Thymus (tissue), 11 donors: ENCODE measurements at regions not wholly inside any gene's neighbourhood (a gene's known extent, or its start where the extent isn't known, plus 50 kb on each side); places are given as distances from the start of the nearest gene placed in this dataset.
"Not testable (repeated sequence)": the region's sequence is repeated elsewhere in the genome, so short reads cannot be mapped to it uniquely, and the experiment has no call there.

Source experiments
- DNase-seq, 9 donors: peaks; one replicate each; pipeline ENCODE4 v3.0.0-alpha.2; 2013; ENCODE audit warnings: low spot score in 9 of 9, low read depth in 6 of 9, missing footprints in 1 of 9
- H3K27ac ChIP-seq, 2 donors: one replicate each; pipeline ENCODE4 v1.5.1; 2013; ENCODE audit warnings: control low read depth in 1 of 2, low read depth in 1 of 2, low read length in 1 of 2, mild to moderate bottlenecking in 1 of 2, moderate library complexity in 1 of 2
- H3K27me3 ChIP-seq, 2 donors: one replicate each; pipeline ENCODE4 v1.5.1; 2013; ENCODE audit warnings: low read length in 1 of 2; ENCODE audit not compliant: control insufficient read depth in 2 of 2, insufficient read depth in 1 of 2
- H3K36me3 ChIP-seq, 2 donors: one replicate each; pipeline ENCODE4 v1.5.1; 2013; ENCODE audit warnings: low read length in 1 of 2, mild to moderate bottlenecking in 1 of 2, moderate library complexity in 1 of 2; ENCODE audit not compliant: control insufficient read depth in 2 of 2, insufficient read depth in 2 of 2
- H3K4me1 ChIP-seq, 2 donors: one replicate each; pipeline ENCODE4 v1.5.1; 2013; ENCODE audit warnings: low read length in 2 of 2; ENCODE audit not compliant: control insufficient read depth in 2 of 2, insufficient read depth in 2 of 2
- H3K4me3 ChIP-seq, 2 donors: one replicate each; pipeline ENCODE4 v1.5.1; 2013; ENCODE audit warnings: low read length in 2 of 2, control low read depth in 1 of 2, mild to moderate bottlenecking in 1 of 2
- H3K9me3 ChIP-seq, 2 donors: one replicate each; pipeline ENCODE4 v1.5.1; 2013; ENCODE audit warnings: low read length in 1 of 2, mild to moderate bottlenecking in 1 of 2; ENCODE audit not compliant: control insufficient read depth in 2 of 2, insufficient read depth in 1 of 2
- WGBS: extraction: QIAGEN DNeasy Blood & Tissue Kit; methylation state at CpG from one replicate; pipeline ENCODE4 v1.1.7; 2013; 5-methylcytosine and 5-hydroxymethylcytosine counted together
- donor health status: healthy.

DNA sequence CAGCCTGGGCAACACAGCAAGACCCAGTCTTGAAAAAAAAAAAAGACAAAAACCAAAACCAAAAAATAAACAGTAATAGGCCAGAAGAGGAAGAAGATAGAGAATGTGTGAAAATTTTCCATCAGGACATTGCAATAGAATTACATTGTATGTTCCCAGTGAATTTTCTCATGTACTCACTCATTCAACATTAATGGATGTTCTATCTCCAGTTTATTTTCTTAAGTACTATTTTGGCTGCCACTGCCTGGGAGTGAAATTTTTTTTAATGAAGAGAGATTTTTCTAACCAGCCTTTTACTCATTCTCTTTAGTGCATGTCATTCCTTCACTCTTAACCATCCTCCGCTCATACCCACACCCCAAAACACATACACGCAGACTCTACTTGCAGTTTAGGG, 282.8 kb downstream of the ALDH8A1 start:
- Histone ChIP-seq H3K36me3 (no peaks in the 10 kb centered on the region), H3K27ac (no peak overlapping the region), H3K4me1 (no peaks in the 10 kb centered on the region), H3K27me3 (no peaks in the 10 kb centered on the region), H3K4me3 (no peak overlapping the region), H3K9me3 (no peaks in the 10 kb centered on the region)
- no peak for DNase-seq
- WGBS = over 99% methylated on average over 2 of the region's 2 CpGs

DNA sequence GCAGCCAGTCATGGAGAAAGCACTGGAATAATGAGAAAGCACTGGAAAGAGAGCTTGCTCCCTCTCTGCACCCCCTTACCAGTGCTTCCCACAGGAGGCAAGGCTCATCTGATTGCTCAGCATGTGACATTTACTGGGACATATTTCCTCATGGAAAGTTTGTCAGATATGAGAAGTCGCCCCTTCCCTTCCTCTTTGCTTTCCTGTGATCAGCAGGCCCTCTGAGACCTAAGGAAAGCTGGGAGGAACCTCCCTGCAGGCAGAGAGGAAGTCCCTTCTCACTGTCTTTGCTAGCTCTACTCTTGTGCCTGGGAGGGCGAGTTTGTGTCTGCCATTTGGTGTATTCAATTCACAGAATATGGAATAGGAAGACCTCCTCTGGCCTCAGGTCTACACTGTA, 283.8 kb downstream of the ALDH8A1 start:
- no peak overlapping the region for H3K4me3 ChIP-seq
- H3K27ac ChIP-seq = no peak overlapping the region
- 95% methylated on average over 2 of the region's 2 CpGs for WGBS
- H3K4me1 ChIP-seq = no peaks in the 10 kb centered on the region
- H3K9me3 ChIP-seq = no peaks in the 10 kb centered on the region
- H3K36me3 ChIP-seq = no peaks in the 10 kb centered on the region
- no peak for DNase-seq
- H3K27me3 ChIP-seq = no peaks in the 10 kb centered on the region

DNA sequence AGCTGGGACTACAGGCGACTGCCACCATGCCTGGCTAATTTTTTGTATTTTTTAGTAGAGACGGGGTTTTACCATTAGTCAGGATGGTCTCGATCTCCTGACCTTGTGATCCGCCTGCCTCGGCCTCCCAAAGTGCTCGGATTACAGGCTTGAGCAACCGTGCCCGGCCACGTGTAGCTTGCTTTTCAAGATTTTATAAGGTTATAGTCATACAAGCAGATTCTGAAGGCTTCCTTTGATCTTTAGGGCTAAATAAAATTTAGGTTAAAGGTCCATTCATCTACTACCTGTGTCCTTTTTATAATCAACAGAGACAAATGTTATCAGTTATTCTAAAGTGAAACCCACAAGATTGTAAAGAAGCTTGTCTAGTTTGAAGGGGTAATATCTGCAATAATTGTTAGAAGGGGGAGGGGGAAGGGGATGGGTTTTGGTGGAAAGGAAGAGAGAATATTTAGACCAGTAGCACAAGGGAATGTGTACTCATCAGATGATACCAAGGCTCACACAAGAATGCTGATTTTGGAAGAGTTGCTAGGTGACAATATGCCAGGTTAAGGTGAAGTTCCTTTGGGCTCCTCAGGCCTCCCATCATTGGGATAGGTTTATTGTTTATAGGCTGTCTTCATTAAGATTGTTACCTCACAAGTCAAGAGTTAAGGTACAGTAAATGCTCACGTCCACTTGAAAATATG, 284.7 kb downstream of the ALDH8A1 start:
- Histone ChIP-seq H3K4me1 (no peaks in the 10 kb centered on the region), H3K27me3 (no peaks in the 10 kb centered on the region), H3K9me3 (no peaks in the 10 kb centered on the region), H3K4me3 (no peak overlapping the region), H3K36me3 (no peaks in the 10 kb centered on the region), H3K27ac (no peak overlapping the region)
- DNase-seq = no peak
- 98% methylated on average over 10 of the region's 10 CpGs for WGBS

DNA sequence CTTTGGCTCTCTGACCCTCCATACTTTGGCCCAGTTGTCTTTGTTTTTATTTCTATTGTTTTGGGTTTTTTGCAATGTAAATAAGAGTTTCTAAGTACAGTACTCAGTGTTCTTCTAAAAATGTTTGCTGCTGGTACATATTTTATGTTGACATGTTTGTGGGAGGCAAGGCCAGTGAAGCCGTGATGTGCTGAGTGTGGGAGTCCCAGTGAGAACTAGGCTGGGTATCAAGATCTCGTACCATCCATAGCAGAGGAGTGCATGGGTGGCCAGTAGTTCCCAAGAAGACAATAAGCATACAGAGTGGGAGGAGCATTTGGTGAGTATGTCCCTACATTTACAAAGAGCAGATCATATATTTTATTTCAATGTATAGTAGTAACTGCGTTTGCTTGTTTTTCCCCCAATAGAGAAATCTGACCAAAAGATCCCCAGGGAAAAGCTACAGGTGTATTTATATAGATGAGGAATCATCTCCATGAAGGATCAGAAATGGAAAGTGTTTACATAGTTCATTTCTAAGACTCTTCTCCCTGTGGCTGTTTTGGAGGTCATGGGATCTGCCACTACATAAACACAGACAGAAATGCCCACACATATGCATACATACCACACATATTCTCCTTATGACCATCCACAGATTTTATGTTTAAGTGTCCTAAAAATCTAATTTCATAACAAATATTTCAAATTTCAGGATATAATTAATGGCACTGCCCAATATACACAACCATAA, 285.9 kb downstream of the ALDH8A1 start:
- H3K4me3 ChIP-seq = no peak overlapping the region
- WGBS = 96% methylated on average over 3 of the region's 3 CpGs
- no peaks in the 10 kb centered on the region for H3K36me3 ChIP-seq
- no peaks in the 10 kb centered on the region for H3K4me1 ChIP-seq
- no peak for DNase-seq
- no peak overlapping the region for H3K27ac ChIP-seq
- H3K27me3 ChIP-seq = no peaks in the 10 kb centered on the region
- no peaks in the 10 kb centered on the region for H3K9me3 ChIP-seq

DNA sequence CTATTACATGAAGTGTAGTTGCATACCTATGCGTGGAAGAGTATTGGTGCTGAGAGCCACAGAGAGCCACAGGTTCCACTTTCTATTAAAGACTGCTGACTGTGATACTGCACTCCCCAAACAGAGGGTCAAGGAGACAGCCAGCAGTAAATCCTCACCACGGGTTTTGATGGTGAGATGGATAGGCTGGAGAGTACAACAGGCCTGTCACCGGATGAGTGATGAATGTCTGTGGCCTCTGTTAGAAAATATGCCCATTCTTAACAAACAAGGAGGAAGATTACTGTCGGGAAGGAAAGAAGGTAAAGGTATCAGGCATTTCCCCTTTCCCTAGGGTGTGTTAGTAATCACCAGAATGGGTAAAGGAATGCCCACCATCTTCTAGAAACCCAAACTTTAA, 286.5 kb downstream of the ALDH8A1 start:
- no peak overlapping the region for H3K4me3 ChIP-seq
- 89% methylated on average over 4 of the region's 4 CpGs for WGBS
- no peaks in the 10 kb centered on the region for H3K9me3 ChIP-seq
- H3K4me1 ChIP-seq = no peaks in the 10 kb centered on the region
- no peak overlapping the region for H3K27ac ChIP-seq
- H3K27me3 ChIP-seq = no peaks in the 10 kb centered on the region
- H3K36me3 ChIP-seq = no peaks in the 10 kb centered on the region
- DNase-seq = no peak

DNA sequence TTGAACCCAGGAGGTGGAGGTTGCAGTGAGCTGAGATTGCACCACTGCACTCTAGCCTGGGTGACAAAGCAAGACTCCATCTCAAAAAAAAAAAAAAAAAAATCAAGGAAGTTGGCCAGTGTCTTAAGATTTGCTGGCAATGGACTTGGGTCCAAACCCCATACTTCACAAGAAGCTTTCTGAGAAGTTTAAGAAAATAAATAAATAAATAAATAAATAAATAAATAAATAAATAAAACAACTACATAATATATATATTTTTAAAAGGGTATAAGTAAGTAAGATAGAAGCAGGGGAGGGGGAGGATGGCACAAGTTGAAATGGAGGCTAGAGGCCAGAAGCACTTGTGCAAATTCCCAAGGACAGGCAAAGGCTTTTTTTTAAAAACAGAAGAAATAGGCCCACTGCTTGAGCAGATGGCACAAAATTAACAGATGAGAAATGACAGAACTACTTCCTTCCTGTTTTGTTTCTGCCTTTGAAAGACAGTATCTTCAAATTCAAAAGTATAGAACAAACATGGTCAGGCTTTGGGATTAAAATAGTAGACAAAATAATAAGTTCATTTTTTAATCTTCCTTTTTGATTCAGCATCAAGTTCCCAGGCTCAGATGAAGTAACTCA, 287.7 kb downstream of the ALDH8A1 start:
- Histone ChIP-seq H3K9me3 (no peaks in the 10 kb centered on the region), H3K4me3 (no peak overlapping the region), H3K36me3 (no peaks in the 10 kb centered on the region), H3K4me1 (no peaks in the 10 kb centered on the region), H3K27me3 (no peaks in the 10 kb centered on the region), H3K27ac (no peak overlapping the region)
- no peak for DNase-seq

DNA sequence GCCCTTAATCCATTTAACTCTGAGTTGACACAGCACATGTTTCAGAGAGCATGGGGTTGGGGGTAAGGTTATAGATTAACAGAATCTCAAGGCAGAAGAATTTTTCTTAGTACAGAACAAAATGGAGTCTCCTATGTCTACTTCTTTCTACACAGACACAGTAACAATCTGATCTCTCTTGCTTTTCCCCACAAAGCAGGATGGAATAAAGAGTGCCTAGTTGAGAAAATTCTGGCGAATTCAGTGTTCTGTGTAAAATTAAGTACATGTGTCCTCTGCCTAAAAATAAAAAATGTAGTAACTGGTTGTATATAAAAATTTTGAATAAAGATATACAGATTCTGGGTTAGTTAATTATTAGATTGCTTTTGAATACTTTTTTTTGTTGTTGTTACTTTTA, 290.0 kb downstream of the ALDH8A1 start:
- not testable (repeated sequence) for H3K4me1 ChIP-seq, H3K36me3 ChIP-seq, H3K4me3 ChIP-seq, H3K27me3 ChIP-seq, H3K27ac ChIP-seq, H3K9me3 ChIP-seq, DNase-seq
- 99% methylated on average over 1 of the region's 1 CpG for WGBS

DNA sequence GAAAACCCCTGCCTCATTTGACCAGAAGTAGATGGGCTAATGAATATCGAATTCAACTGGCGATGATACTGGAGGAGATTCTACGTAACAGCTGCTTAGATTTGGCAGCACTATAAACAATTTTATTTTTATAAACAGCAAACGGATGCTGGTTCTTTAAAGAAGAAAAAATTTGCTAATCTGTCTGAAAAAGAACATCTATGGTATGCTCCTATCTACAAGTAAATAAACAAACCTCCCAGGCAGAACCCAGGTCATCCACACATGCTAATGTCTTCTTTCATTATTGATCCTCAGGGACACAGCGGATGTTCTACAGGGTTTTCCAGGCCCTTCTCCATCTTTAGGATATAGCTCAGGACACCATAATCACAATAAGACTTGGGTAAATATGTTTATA, 291.3 kb downstream of the ALDH8A1 start:
- H3K27me3 ChIP-seq = no peaks in the 10 kb centered on the region
- no peak overlapping the region for H3K27ac ChIP-seq
- H3K36me3 ChIP-seq = no peaks in the 10 kb centered on the region
- no peaks in the 10 kb centered on the region for H3K9me3 ChIP-seq
- H3K4me3 ChIP-seq = no peak overlapping the region
- no peaks in the 10 kb centered on the region for H3K4me1 ChIP-seq
- no peak for DNase-seq
- 97% methylated on average over 5 of the region's 5 CpGs for WGBS

DNA sequence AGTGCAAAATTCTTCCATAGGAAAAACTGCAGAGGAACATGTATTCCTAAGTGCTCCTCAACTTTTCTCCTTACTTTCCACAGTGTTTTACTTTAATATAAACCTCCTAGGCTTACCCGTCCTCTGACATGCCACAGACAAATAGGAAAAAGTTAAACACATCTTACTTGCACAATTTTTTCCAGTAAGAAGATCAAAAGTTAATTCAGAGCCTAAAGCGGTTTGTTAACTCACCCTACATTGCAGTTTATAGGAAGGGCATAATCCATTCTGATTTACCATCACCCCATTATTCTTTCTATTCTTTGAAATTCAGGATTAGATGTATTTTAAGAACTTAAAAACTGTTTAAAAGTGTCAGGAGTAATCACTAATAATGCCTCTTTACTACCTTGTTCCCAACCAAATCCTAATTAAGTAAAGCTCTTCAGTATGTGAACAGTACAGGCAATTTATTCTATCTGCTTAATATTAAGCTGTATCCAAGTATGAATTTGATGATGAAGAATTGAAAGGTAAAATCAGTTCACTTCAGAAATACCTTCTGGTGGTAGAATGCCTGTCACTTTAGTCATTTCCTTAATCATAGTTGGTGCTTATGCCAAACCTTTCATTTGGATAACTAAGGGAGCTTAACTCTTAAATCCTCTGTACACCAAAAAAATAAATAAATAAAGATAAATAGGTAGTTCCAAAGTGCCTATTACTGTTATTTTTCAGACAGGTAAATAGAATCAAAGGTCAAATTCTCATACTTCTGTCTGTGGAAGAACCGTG, 292.0 kb downstream of the ALDH8A1 start:
- no peak for DNase-seq
- Histone ChIP-seq H3K27ac (no peak overlapping the region), H3K4me1 (no peaks in the 10 kb centered on the region), H3K27me3 (no peaks in the 10 kb centered on the region), H3K4me3 (no peak overlapping the region), H3K9me3 (no peaks in the 10 kb centered on the region), H3K36me3 (no peaks in the 10 kb centered on the region)
- WGBS = 95% methylated on average over 3 of the region's 3 CpGs
